ENCODE measurements at regions not wholly inside any gene's neighbourhood (a gene's known extent, or its start where the extent isn't known, plus 50 kb on each side); places are given as distances from the start of the nearest gene placed in this dataset.

DNA sequence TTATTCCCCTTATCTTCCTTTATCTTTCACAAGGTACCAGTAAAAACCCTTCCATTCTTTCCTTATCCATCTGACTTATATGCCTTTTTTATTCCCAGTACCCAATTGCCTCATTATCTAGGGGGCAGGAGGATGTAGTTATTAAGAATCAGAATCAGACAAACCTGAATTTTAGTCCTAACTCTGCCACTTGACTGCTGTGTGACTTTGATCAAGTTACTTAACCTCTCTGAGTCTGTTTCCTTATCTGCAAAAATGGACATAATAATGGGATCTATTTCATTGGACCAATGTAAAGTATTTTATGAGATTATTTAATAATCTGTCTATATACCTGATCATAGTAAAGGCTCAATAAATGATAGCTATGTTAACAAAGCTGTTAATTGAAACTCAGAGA is 59.6 kb upstream of the SIX3 start:
- TF ChIP-seq SPI1 (IDR thresholded peaks at IDR 0.05; ENCODE audit: low read depth, low read length) (no peak), POLR2AphosphoS5 (IDR thresholded peaks at IDR 0.05; ENCODE audit: low read depth, low read length) (no peak), POLR2A (IDR thresholded peaks at IDR 0.05; ENCODE audit: low read depth, low read length) (no peak), TAF1 (IDR thresholded peaks at IDR 0.05; ENCODE audit: low read depth, low read length) (no peak), POU2F2 (IDR thresholded peaks at IDR 0.05; ENCODE audit: low read depth, low read length) (no peak), PAX5 (IDR thresholded peaks at IDR 0.05; ENCODE audit: insufficient read depth, low read length, severe bottlenecking) (no peak)
